Ovary (tissue), 7 donors: ENCODE measurements at regions not wholly inside any gene's neighbourhood (a gene's known extent, or its start where the extent isn't known, plus 50 kb on each side); places are given as distances from the start of the nearest gene placed in this dataset.
A peak's percentile ranks its signal among the peaks of the same experiment; 100 is the strongest.
"Not testable (repeated sequence)": the region's sequence is repeated elsewhere in the genome, so short reads cannot be mapped to it uniquely, and the experiment has no call there.

Experiments
- DNase-seq, 5 donors: peaks; one replicate each; pipeline ENCODE4 v3.0.0-alpha.2; 2019 to 2020
- H3K27ac ChIP-seq, 2 donors: fragments of 200-600 bp; one replicate each; pipeline versions ENCODE4 v1.5.1 to v1.8.0; 2019 to 2022
- H3K27me3 ChIP-seq: fragments of 200-600 bp; one replicate; pipeline ENCODE4 v1.8.0; 2022
- H3K36me3 ChIP-seq: fragments of 200-600 bp; sonication (generic); one replicate; pipeline ENCODE4 v1.5.1; 2019
- H3K4me1 ChIP-seq: one replicate; pipeline ENCODE4 v1.8.1; 2013; ENCODE audit warnings: mild to moderate bottlenecking, moderate library complexity; ENCODE audit not compliant: insufficient read depth
- H3K4me3 ChIP-seq: fragments of 200-600 bp; sonication (generic); one replicate; pipeline ENCODE4 v1.5.1; 2017
- H3K9me3 ChIP-seq, 2 donors: fragments of 200-600 bp in 1 of 2; sonication (generic) in 1 of 2; one replicate each; pipeline versions ENCODE4 v1.5.1 to v1.8.1; 2013 to 2019; ENCODE audit warnings: mild to moderate bottlenecking in 1 of 2, moderate library complexity in 1 of 2
- CTCF ChIP-seq, 3 donors: fragments of 450-650 bp in 2 of 3; fragments of 200-600 bp in 1 of 3; IDR thresholded peaks; one replicate each; pipeline versions ENCODE4 v1.5.1 to v1.8.0; 2016 to 2022; ENCODE audit warnings: antibody characterized with exemption in 3 of 3, mild to moderate bottlenecking in 1 of 3
- EP300 ChIP-seq: sonication (generic); formaldehyde crosslinking; IDR thresholded peaks from one replicate; pipeline ENCODE4 v1.6.1; 2017; ENCODE audit warnings: antibody characterized with exemption
- POLR2A ChIP-seq: fragments of 450-650 bp; IDR thresholded peaks from one replicate; pipeline ENCODE4 v1.6.1; 2017; ENCODE audit warnings: antibody characterized with exemption, mild to moderate bottlenecking, moderate library complexity
- WGBS, 3 donors: extraction: QIAGEN DNeasy Blood & Tissue Kit in 1 of 3; methylation state at CpG; one replicate each; pipeline versions ENCODE4 v1.1.5 to v1.1.7; 2013 to 2017; 5-methylcytosine and 5-hydroxymethylcytosine counted together
- intact Hi-C, 4 donors: fragments of 100-400 bp; cut with DNase I; formaldehyde crosslinking; loops; one replicate each; pipeline versions ENCODE4 v1.11.0 to v1.15.1; 2022 to 2023
- donor health status: DM: no; HTN: no; CAD: no; lungs with moderate emphysema.
- donor health status: DM: no; HTN: no; CAD: no.
- donor health status: Bipolar disorder and iron deficiency.
- donor health status: DM: no; HTN: no; CAD: no.
- donor health status: DM: yes; HTN: yes; CAD: no.

GRCh38 chr7:142638581-142638980, 110.7 kb upstream of the PRSS1 start:
- Histone ChIP-seq H3K36me3 (no peaks in the 10 kb centered on the region), H3K27me3 (no peaks in the 10 kb centered on the region), H3K4me1 (no peaks in the 10 kb centered on the region), H3K4me3 (no peak overlapping the region), H3K9me3 (no peaks in the 10 kb centered on the region), H3K27ac (no peak overlapping the region)
- no peak for TF ChIP-seq EP300
- TF ChIP-seq CTCF (IDR thresholded peaks at IDR 0.05), result no peak
- no peak for TF ChIP-seq POLR2A
- WGBS, 3 donors, result 84 to 90% (median 88%) methylated on average over 4 of the region's 4 CpGs
- intact Hi-C loops, result loop anchor here in 1 of 4 donors (10.0 kb wide), 1 partner anchor 146 kb away; no protein-coding TSS in a partner anchor
- no peak for DNase-seq

GRCh38 chr7:142637240-142637639, 112.0 kb upstream of the PRSS1 start:
- WGBS, 3 donors, result 39 to 58% (median 52%) methylated on average over 5 of the region's 5 CpGs

GRCh38 chr7:142636751-142637150, 112.5 kb upstream of the PRSS1 start:
- Histone ChIP-seq H3K27ac (no peak overlapping the region), H3K27me3 (no peaks in the 10 kb centered on the region), H3K4me3 (no peak overlapping the region), H3K9me3 (no peaks in the 10 kb centered on the region), H3K4me1 (no peaks in the 10 kb centered on the region), H3K36me3 (no peaks in the 10 kb centered on the region)
- TF ChIP-seq CTCF (IDR thresholded peaks at IDR 0.05) (no peak), POLR2A (no peak), EP300 (no peak)
- intact Hi-C loops, result loop anchor here in 1 of 4 donors (10.0 kb wide), 1 partner anchor 148 kb away; no protein-coding TSS in a partner anchor
- no peak for DNase-seq
- 27 to 59% (median 56%) methylated on average over 6 of the region's 6 CpGs for WGBS, 3 donors

More at GRCh38 chr7:142637240-142637639, 112.0 kb upstream of the PRSS1 start:
- Histone ChIP-seq H3K36me3 (no peaks in the 10 kb centered on the region), H3K27ac (no peak overlapping the region), H3K4me3 (no peak overlapping the region), H3K9me3 (no peaks in the 10 kb centered on the region), H3K27me3 (no peaks in the 10 kb centered on the region), H3K4me1 (no peaks in the 10 kb centered on the region)
- TF ChIP-seq EP300 (no peak), POLR2A (no peak), CTCF (IDR thresholded peaks at IDR 0.05) (no peak)
- no peak for DNase-seq
- intact Hi-C loops, result loop anchor here in 1 of 4 donors (10.0 kb wide), 1 partner anchor 148 kb away; no protein-coding TSS in a partner anchor

- not testable (repeated sequence) for DNase-seq, H3K36me3 ChIP-seq, H3K9me3 ChIP-seq, H3K4me3 ChIP-seq, H3K27ac ChIP-seq, H3K4me1 ChIP-seq, H3K27me3 ChIP-seq
- intact Hi-C loops, result loop anchor here in 1 of 4 donors (10.0 kb wide), 1 partner anchor 149 kb away; no protein-coding TSS in a partner anchor
- WGBS, 3 donors, result 88 to 97% (median 92%) methylated on average over 3 of the region's 3 CpGs
These were observed 113.2 kb upstream of the PRSS1 start for GRCh38 chr7:142636107-142636506.

- TF ChIP-seq POLR2A (no peak), CTCF (IDR thresholded peaks at IDR 0.05) (peak in 2 of 3 donors; percentile 13 to 39), EP300 (no peak)
- H3K27ac ChIP-seq, result no peak overlapping the region
- H3K4me3 ChIP-seq, result no peak overlapping the region
- no peaks in the 10 kb centered on the region for H3K36me3 ChIP-seq
- no peaks in the 10 kb centered on the region for H3K27me3 ChIP-seq
- no peaks in the 10 kb centered on the region for H3K4me1 ChIP-seq
- WGBS, 3 donors, result 23 to 27% (median 24%) methylated on average over 17 of the region's 17 CpGs
- intact Hi-C loops, result loop anchor here in 1 of 4 donors (5.0 to 10.0 kb wide), 2 partner anchors 152 to 1705 kb away; no protein-coding TSS in a partner anchor
- peak in 4 of 5 donors; percentile 15 to 49 (median 23) for DNase-seq
- no peaks in the 10 kb centered on the region for H3K9me3 ChIP-seq
These were observed 116.8 kb upstream of the PRSS1 start for GRCh38 chr7:142632271-142633134.
